ENCODE measurements at regions not wholly inside any gene's neighbourhood (a gene's known extent, or its start where the extent isn't known, plus 50 kb on each side); places are given as distances from the start of the nearest gene placed in this dataset.

GRCh38 chr14:44782775-44783238, 178.9 kb downstream of the KLHL28 start:
- Histone ChIP-seq H3K36me3 (replicated peaks) (no peaks in the 10 kb centered on the region), H3K27me3 (replicated peaks) (no peaks in the 10 kb centered on the region), H3K4me3 (ENCODE audit: low read depth, low read length) (no peak overlapping the region), H3K27ac (no peak overlapping the region)
- TF ChIP-seq CTCF (IDR thresholded peaks at IDR 0.05; ENCODE audit: low read depth, low read length, missing control alignments), result no peak
- in situ Hi-C loops (cut with HindIII; ENCODE audit: low pct_ligation_motif_present, low sequenced_read_pairs), result no loop called here
- no peak for DNase-seq

- in situ Hi-C loops (cut with HindIII; ENCODE audit: low pct_ligation_motif_present, low sequenced_read_pairs), result no loop called here
- no peak for DNase-seq
- no peaks in the 10 kb centered on the region for H3K36me3 ChIP-seq (replicated peaks)
These were observed 180.8 kb downstream of the KLHL28 start for GRCh38 chr14:44780989-44781388.

GRCh38 chr14:44778604-44779003, 183.1 kb downstream of the KLHL28 start:
- in situ Hi-C loops (cut with HindIII; ENCODE audit: low pct_ligation_motif_present, low sequenced_read_pairs), result no loop called here
- no peak overlapping the region for H3K4me3 ChIP-seq (ENCODE audit: low read depth, low read length)
- no peaks in the 10 kb centered on the region for H3K27me3 ChIP-seq (replicated peaks)
- no peak for TF ChIP-seq CTCF (IDR thresholded peaks at IDR 0.05; ENCODE audit: low read depth, low read length, missing control alignments)
- no peak for DNase-seq
- no peak overlapping the region for H3K27ac ChIP-seq
- no peaks in the 10 kb centered on the region for H3K36me3 ChIP-seq (replicated peaks)

More at GRCh38 chr14:44780989-44781388, 180.8 kb downstream of the KLHL28 start:
- Histone ChIP-seq H3K27me3 (replicated peaks) (no peaks in the 10 kb centered on the region), H3K4me3 (ENCODE audit: low read depth, low read length) (no peak overlapping the region), H3K27ac (no peak overlapping the region)
- no peak for TF ChIP-seq CTCF (IDR thresholded peaks at IDR 0.05; ENCODE audit: low read depth, low read length, missing control alignments)

GRCh38 chr14:44777584-44777983, 184.2 kb downstream of the KLHL28 start:
- H3K27me3 ChIP-seq (replicated peaks), result no peaks in the 10 kb centered on the region
- in situ Hi-C loops (cut with HindIII; ENCODE audit: low pct_ligation_motif_present, low sequenced_read_pairs), result no loop called here
- no peak overlapping the region for H3K27ac ChIP-seq
- TF ChIP-seq CTCF (IDR thresholded peaks at IDR 0.05; ENCODE audit: low read depth, low read length, missing control alignments), result no peak
- DNase-seq, result no peak
- no peak overlapping the region for H3K4me3 ChIP-seq (ENCODE audit: low read depth, low read length)
- H3K36me3 ChIP-seq (replicated peaks), result no peaks in the 10 kb centered on the region

- DNase-seq, result no peak
- Histone ChIP-seq H3K36me3 (replicated peaks) (no peaks in the 10 kb centered on the region), H3K4me3 (ENCODE audit: low read depth, low read length) (no peak overlapping the region), H3K27me3 (replicated peaks) (no peaks in the 10 kb centered on the region), H3K27ac (no peak overlapping the region)
- no peak for TF ChIP-seq CTCF (IDR thresholded peaks at IDR 0.05; ENCODE audit: low read depth, low read length, missing control alignments)
- in situ Hi-C loops (cut with HindIII; ENCODE audit: low pct_ligation_motif_present, low sequenced_read_pairs), result no loop called here
These were observed 186.5 kb downstream of the KLHL28 start for GRCh38 chr14:44775248-44775647.

- H3K27ac ChIP-seq, result no peak overlapping the region
- no peak for TF ChIP-seq CTCF (IDR thresholded peaks at IDR 0.05; ENCODE audit: low read depth, low read length, missing control alignments)
- no peaks in the 10 kb centered on the region for H3K27me3 ChIP-seq (replicated peaks)
- H3K36me3 ChIP-seq (replicated peaks), result no peaks in the 10 kb centered on the region
- H3K4me3 ChIP-seq (ENCODE audit: low read depth, low read length), result no peak overlapping the region
- in situ Hi-C loops (cut with HindIII; ENCODE audit: low pct_ligation_motif_present, low sequenced_read_pairs), result no loop called here
- DNase-seq, result no peak
These were observed 187.4 kb downstream of the KLHL28 start for GRCh38 chr14:44774396-44774795.

All from brain microvascular endothelial cell (primary cell).